Brain microvascular endothelial cell (primary cell): ENCODE measurements at regions not wholly inside any gene's neighbourhood (a gene's known extent, or its start where the extent isn't known, plus 50 kb on each side); places are given as distances from the start of the nearest gene placed in this dataset.
"Not testable (repeated sequence)": the region's sequence is repeated elsewhere in the genome, so short reads cannot be mapped to it uniquely, and the experiment has no call there.

Experiments used
- DNase-seq: peaks from one replicate; pipeline ENCODE4 v3.0.0-alpha.2; 2020
- H3K27ac ChIP-seq: fragments of 250-450 bp; sonication (Bioruptor Pico); 2 replicates; pipeline ENCODE4 v1.5.1; 2020; ENCODE audit warnings: mild to moderate bottlenecking, moderate library complexity
- H3K27me3 ChIP-seq: fragments of 250-450 bp; sonication (Bioruptor Pico); replicated peaks from 2 replicates; pipeline ENCODE4 v1.5.1; 2020; ENCODE audit warnings: mild to moderate bottlenecking
- H3K36me3 ChIP-seq: fragments of 250-450 bp; sonication (Bioruptor Pico); replicated peaks from 2 replicates; pipeline ENCODE4 v1.5.1; 2020; ENCODE audit warnings: mild to moderate bottlenecking
- H3K4me3 ChIP-seq: 2 replicates; pipeline ENCODE4 v1.5.1; 2011; ENCODE audit warnings: low read depth, mild to moderate bottlenecking, control low read depth, low read length, moderate library complexity
- in situ Hi-C: cut with HindIII; loops from 2 replicates; pipeline ENCODE4 v1.10.0; 2017; ENCODE audit warnings: low sequenced_read_pairs, low pct_ligation_motif_present
- TF ChIP-seq, protein P1 (sequence below): IDR thresholded peaks from 2 replicates; pipeline ENCODE4 v1.5.1; 2011; ENCODE audit warnings: low read depth, mild to moderate bottlenecking, moderate library complexity, low read length, control low read depth, inconsistent platforms; ENCODE audit errors: missing control alignments

DNA sequence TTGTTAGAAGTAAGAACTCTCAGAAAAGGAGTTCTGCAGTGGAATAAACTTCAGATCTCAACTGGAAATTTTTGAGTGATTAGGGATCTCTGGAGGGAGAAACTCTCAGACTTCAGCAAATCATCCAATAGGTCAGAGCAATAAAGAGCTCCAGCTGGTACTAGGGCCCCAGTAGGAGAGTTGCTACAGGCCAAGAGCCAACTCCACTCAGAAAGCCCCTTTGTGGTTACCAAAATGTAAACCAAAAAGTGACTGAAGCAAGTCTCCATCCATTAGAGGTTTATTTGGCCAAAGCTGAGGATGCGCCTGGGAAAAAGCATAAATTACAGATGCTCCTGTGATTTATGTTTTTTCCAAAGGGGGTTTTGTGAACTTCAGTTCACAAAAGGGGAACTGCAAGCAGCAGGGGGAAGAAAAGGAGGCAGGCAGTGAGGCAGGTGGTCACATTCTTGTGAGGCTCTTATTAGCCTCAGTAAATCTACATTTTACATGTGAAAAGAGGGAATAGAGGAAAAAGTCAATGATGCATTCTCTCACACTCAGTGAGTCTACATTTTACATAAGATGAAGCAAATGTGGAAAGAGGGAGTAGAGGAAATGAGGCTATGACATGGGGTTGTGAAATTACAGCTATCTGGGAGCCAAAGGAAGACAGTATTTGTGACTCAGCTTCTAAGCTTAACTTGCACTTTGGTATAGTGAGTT is 92.4 kb upstream of the DAZL start:
- TF ChIP-seq, protein P1, sequence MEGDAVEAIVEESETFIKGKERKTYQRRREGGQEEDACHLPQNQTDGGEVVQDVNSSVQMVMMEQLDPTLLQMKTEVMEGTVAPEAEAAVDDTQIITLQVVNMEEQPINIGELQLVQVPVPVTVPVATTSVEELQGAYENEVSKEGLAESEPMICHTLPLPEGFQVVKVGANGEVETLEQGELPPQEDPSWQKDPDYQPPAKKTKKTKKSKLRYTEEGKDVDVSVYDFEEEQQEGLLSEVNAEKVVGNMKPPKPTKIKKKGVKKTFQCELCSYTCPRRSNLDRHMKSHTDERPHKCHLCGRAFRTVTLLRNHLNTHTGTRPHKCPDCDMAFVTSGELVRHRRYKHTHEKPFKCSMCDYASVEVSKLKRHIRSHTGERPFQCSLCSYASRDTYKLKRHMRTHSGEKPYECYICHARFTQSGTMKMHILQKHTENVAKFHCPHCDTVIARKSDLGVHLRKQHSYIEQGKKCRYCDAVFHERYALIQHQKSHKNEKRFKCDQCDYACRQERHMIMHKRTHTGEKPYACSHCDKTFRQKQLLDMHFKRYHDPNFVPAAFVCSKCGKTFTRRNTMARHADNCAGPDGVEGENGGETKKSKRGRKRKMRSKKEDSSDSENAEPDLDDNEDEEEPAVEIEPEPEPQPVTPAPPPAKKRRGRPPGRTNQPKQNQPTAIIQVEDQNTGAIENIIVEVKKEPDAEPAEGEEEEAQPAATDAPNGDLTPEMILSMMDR: no peak
- in situ Hi-C loops: no loop called here
- H3K36me3 ChIP-seq: no peaks in the 10 kb centered on the region
- H3K4me3 ChIP-seq: no peak overlapping the region
- no peak overlapping the region for H3K27ac ChIP-seq
- no peaks in the 10 kb centered on the region for H3K27me3 ChIP-seq
- no peak for DNase-seq

DNA sequence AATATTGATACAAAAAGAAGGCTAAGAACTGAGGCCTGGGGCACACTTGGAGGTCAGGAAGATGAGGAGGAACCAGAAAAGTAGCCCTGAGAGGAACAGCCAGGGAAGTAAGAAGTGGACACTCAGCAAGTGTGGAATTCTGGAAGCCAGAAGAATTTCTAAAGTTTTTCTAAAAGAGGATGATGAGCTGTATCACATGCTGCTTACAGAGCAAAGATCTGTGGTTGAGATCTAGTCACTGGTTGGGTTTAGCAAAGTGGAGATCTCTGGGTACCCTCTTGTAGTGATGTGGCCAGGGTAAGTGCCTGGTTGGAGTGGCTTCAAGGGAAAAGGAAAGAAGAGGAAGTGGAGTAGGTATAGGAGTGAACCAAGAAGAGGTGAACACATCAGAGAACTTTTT is 95.4 kb upstream of the DAZL start:
- Histone ChIP-seq H3K36me3 (no peaks in the 10 kb centered on the region), H3K4me3 (no peak overlapping the region), H3K27me3 (no peaks in the 10 kb centered on the region), H3K27ac (no peak overlapping the region)
- in situ Hi-C loops: no loop called here
- DNase-seq: no peak
- TF ChIP-seq, protein P1: no peak

DNA sequence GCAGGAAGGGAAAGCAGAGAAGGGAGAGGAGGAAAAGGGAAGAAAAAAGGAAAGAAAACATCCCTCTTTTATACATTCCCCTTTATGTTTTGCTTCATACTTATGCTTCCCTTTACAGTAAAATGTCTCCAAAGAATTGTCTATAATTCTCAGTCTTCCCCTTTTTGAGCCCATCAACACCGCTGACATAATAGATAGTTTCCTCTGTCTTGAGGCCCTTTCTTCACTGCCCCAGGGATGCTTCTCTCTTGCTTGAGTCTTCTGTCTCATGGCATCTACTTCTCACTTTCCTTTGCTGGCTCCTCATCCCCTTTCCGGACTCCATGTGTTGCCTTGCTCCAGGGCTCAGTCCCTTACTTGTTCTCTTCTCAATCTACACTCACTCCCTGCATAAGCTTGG is 99.7 kb upstream of the DAZL start:
- no peak overlapping the region for H3K27ac ChIP-seq
- no peak for DNase-seq
- TF ChIP-seq, protein P1: no peak
- in situ Hi-C loops: no loop called here
- no peak overlapping the region for H3K4me3 ChIP-seq
- no peaks in the 10 kb centered on the region for H3K27me3 ChIP-seq
- H3K36me3 ChIP-seq: no peaks in the 10 kb centered on the region

DNA sequence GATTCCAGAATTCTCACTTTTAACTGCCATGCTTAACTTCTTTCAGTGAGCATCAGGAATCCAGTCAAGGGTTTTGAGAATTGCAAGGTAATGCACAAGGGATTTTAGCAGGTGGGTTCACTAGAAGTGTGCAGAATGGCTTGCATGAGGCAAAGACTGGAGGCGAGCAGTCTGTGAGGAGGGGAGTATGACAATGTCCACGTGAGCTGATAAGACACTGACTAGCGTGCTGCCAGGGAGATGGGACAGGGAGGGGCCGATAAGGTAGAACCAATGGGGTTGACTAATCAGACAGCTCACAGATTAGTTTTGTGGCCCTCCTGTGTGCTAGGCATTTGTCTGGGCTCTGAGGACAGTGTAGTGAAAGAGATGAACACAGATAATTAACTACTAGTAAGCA is 102.0 kb upstream of the DAZL start:
- in situ Hi-C loops: no loop called here
- Histone ChIP-seq H3K27ac (no peak overlapping the region), H3K4me3 (no peak overlapping the region), H3K36me3 (no peaks in the 10 kb centered on the region), H3K27me3 (no peaks in the 10 kb centered on the region)
- no peak for DNase-seq
- TF ChIP-seq, protein P1: no peak

DNA sequence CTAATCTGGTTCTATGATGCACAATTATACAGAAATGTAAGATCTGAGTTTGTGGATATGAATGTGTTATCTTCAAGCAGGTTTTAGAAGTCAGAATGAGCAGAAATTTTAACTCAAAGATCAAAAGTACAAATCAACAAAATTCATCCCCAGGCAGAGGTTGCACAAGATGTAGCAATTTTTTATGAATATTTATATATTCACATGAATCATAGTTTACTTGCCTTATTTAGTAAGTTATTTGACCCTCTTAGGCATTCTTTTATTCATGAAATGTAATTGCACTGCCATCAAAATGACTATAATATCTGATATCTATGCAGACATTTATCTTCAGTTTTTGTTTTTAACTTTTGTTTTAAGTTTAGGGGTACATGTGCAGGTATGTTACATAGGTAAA is 103.1 kb upstream of the DAZL start:
- Histone ChIP-seq H3K36me3 (no peaks in the 10 kb centered on the region), H3K27ac (no peak overlapping the region), H3K27me3 (no peaks in the 10 kb centered on the region), H3K4me3 (no peak overlapping the region)
- no peak for DNase-seq
- in situ Hi-C loops: no loop called here
- TF ChIP-seq, protein P1: no peak

DNA sequence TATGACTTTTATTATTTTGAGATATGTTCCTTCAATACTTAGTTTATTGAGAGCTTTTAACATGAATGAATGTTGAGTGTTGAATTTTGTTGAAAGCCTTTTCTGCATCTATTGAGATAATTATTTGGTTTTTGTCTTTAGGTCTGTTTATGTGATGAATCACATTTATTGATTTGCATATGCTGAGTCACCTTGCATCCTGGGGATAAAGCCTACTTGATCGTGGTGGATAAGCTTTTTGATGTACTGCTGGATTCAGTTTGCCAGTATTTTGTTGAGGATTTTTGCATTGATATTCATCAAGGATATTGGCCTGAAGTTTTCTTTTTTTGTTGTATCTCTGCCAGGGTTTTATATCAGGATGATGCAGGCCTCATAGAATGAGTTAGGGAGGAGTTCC is 106.5 kb upstream of the DAZL start:
- H3K4me3 ChIP-seq, H3K27me3 ChIP-seq, in situ Hi-C loops, H3K27ac ChIP-seq, DNase-seq, H3K36me3 ChIP-seq: not testable (repeated sequence)
